ENCODE measurements at regions not wholly inside any gene's neighbourhood (a gene's known extent, or its start where the extent isn't known, plus 50 kb on each side); places are given as distances from the start of the nearest gene placed in this dataset.

DNA sequence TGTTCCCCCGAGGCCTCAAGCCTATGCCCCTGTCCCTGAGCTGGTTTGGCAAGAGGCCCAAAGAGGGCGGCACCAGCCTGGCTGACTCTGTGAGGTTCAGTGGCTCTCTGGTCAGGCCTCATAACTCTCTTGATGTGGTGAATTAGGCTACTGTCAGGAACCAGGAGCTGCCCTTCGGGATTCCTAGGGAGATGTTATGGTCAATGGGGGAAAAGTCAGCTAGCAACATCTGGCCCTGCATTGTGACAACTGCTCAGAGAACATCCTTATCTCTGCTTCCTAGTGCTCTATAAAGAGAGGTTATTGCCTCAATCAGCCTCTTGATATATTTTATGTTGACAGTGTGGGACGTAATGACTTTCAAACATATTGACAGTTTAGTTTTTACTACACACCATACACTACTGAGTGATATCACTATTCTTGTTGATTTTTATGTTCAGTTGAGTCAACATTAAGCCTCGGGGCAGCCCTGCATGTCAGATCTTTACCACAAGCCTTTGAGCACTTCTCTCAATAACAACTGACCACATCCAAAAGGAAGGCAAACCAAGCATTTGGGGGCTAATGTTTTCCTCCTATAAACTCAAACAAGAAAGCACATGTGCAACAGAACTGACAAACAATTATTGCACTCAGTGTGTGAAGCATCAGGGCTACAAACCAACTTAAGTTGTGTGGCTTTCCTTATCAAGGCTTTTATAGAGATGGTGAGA lies 448.3 kb upstream of the SLC14A2 start:
- Mint-ChIP-seq H3K4me1 (peaks cover 46% of the 10 kb centered on the region), H3K9me3 (peaks cover 0 to 5% (median 0%) of the 10 kb centered on the region in 7 donors), H3K27ac (no peak overlapping the region), H3K4me3 (no peak overlapping the region), H3K36me3 (peaks cover 0 to 1% of the 10 kb centered on the region in 2 donors), H3K27me3 (ENCODE audit: low read depth in 3 of 3) (peaks cover 0 to 1% (median 0%) of the 10 kb centered on the region in 3 donors)
- H3K79me2 ChIP-seq (ENCODE audit: insufficient read depth, low read length) = no peaks in the 10 kb centered on the region
- TF ChIP-seq, protein P1, sequence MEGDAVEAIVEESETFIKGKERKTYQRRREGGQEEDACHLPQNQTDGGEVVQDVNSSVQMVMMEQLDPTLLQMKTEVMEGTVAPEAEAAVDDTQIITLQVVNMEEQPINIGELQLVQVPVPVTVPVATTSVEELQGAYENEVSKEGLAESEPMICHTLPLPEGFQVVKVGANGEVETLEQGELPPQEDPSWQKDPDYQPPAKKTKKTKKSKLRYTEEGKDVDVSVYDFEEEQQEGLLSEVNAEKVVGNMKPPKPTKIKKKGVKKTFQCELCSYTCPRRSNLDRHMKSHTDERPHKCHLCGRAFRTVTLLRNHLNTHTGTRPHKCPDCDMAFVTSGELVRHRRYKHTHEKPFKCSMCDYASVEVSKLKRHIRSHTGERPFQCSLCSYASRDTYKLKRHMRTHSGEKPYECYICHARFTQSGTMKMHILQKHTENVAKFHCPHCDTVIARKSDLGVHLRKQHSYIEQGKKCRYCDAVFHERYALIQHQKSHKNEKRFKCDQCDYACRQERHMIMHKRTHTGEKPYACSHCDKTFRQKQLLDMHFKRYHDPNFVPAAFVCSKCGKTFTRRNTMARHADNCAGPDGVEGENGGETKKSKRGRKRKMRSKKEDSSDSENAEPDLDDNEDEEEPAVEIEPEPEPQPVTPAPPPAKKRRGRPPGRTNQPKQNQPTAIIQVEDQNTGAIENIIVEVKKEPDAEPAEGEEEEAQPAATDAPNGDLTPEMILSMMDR (IDR thresholded peaks at IDR 0.05) = no peak
- H3K9me3 ChIP-seq (replicated peaks in 1 of 2; ENCODE audit: control insufficient read depth in 1 of 2, insufficient read depth in 1 of 2, low read length in 2 of 2) = no peaks in the 10 kb centered on the region
- 72% methylated on average over 2 of the region's 5 CpGs for WGBS (ENCODE audit: insufficient coverage)
- no peak for DNase-seq
- H3K4me2 ChIP-seq (replicated peaks; ENCODE audit: extremely low read depth, low read length, poor library complexity, severe bottlenecking) = no peak overlapping the region
- no peak overlapping the region for H2AFZ ChIP-seq (ENCODE audit: insufficient read depth, low read depth, low read length, poor library complexity, severe bottlenecking)
- intact Hi-C loops (cut with micrococcal nuclease) = loop anchor here (10.0 kb wide), 1 partner anchor 62 kb away; no protein-coding TSS in a partner anchor
- H3K4me3 ChIP-seq (replicated peaks in 1 of 3; ENCODE audit: low read depth in 2 of 3, low read length in 3 of 3) = no peak overlapping the region
- H4K20me1 ChIP-seq (ENCODE audit: insufficient read depth, low read length) = no peaks in the 10 kb centered on the region
- H3K4me1 ChIP-seq (ENCODE audit: control insufficient read depth in 1 of 2, insufficient read depth in 2 of 2, low read length in 2 of 2) = peaks cover 37 to 41% of the 10 kb centered on the region in 2 donors
- H3K36me3 ChIP-seq (replicated peaks in 1 of 2; ENCODE audit: control insufficient read depth in 1 of 2, insufficient read depth in 2 of 2, low read length in 2 of 2) = no peaks in the 10 kb centered on the region
- H3K9ac ChIP-seq (ENCODE audit: insufficient read depth, low read length, poor library complexity, severe bottlenecking) = no peak overlapping the region
- no peak overlapping the region for H3K27ac ChIP-seq (ENCODE audit: low read depth in 1 of 2, low read length in 2 of 2)
- no peaks in the 10 kb centered on the region for H3K27me3 ChIP-seq (ENCODE audit: control insufficient read depth in 2 of 2, insufficient read depth in 2 of 2, low read length in 2 of 2)

DNA sequence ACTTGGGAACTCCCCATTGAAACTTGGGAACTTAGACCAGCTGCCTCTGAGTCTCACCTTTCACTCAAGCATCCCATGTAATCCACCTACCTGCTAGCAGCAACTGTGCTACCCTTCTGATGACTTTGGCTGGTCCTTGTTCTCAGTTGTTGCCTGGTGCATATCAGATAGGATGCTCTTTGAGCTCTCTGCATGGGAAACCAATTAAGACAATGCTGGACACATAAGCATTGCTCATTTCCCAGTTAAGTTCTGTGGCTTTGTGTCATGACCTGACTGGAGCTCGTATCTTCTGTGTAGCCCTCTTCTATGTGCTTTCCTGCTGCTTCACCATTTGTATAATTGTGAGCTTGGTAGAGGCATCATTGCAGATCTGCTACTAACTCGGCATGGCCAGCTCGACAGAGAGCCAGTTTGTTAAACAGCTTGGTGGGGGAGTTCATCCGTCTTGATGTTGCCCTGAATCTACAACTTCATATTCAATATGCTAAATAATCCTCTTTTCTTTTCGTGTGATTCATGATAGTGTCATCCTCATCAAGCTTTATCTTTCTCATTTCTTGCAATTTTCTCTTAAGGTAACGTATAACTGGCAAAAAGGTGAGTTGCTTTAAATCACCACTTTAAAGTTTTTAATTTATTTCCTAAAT lies 447.5 kb upstream of the SLC14A2 start:
- WGBS (ENCODE audit: insufficient coverage) = no CpG with 5 or more reads among the region's 6 CpGs
- H3K4me1 ChIP-seq (ENCODE audit: control insufficient read depth in 1 of 2, insufficient read depth in 2 of 2, low read length in 2 of 2) = peaks cover 36 to 40% of the 10 kb centered on the region in 2 donors
- no peaks in the 10 kb centered on the region for H3K79me2 ChIP-seq (ENCODE audit: insufficient read depth, low read length)
- DNase-seq = no peak
- H3K4me2 ChIP-seq (replicated peaks; ENCODE audit: extremely low read depth, low read length, poor library complexity, severe bottlenecking) = no peak overlapping the region
- no peak overlapping the region for H3K27ac ChIP-seq (ENCODE audit: low read depth in 1 of 2, low read length in 2 of 2)
- no peak overlapping the region for H3K9ac ChIP-seq (ENCODE audit: insufficient read depth, low read length, poor library complexity, severe bottlenecking)
- H4K20me1 ChIP-seq (ENCODE audit: insufficient read depth, low read length) = no peaks in the 10 kb centered on the region
- no peak overlapping the region for H3K4me3 Mint-ChIP-seq
- H3K27ac Mint-ChIP-seq = no peak overlapping the region
- no peaks in the 10 kb centered on the region for H3K36me3 ChIP-seq (replicated peaks in 1 of 2; ENCODE audit: control insufficient read depth in 1 of 2, insufficient read depth in 2 of 2, low read length in 2 of 2)
- no peaks in the 10 kb centered on the region for H3K9me3 ChIP-seq (replicated peaks in 1 of 2; ENCODE audit: control insufficient read depth in 1 of 2, insufficient read depth in 1 of 2, low read length in 2 of 2)
- H3K36me3 Mint-ChIP-seq = peaks cover 0 to 1% of the 10 kb centered on the region in 2 donors
- peaks cover 44% of the 10 kb centered on the region for H3K4me1 Mint-ChIP-seq
- TF ChIP-seq, protein P1 (IDR thresholded peaks at IDR 0.05) = no peak
- H2AFZ ChIP-seq (ENCODE audit: insufficient read depth, low read depth, low read length, poor library complexity, severe bottlenecking) = no peak overlapping the region
- H3K4me3 ChIP-seq (replicated peaks in 1 of 3; ENCODE audit: low read depth in 2 of 3, low read length in 3 of 3) = no peak overlapping the region
- intact Hi-C loops (cut with micrococcal nuclease) = loop anchor here (10.0 kb wide), 1 partner anchor 63 kb away; no protein-coding TSS in a partner anchor
- peaks cover 0 to 1% (median 0%) of the 10 kb centered on the region in 3 donors for H3K27me3 Mint-ChIP-seq (ENCODE audit: low read depth in 3 of 3)
- H3K9me3 Mint-ChIP-seq = peaks cover 0 to 5% (median 0%) of the 10 kb centered on the region in 7 donors
- H3K27me3 ChIP-seq (ENCODE audit: control insufficient read depth in 2 of 2, insufficient read depth in 2 of 2, low read length in 2 of 2) = no peaks in the 10 kb centered on the region
